GM21360 (cell line): ENCODE measurements at regions not wholly inside any gene's neighbourhood (a gene's known extent, or its start where the extent isn't known, plus 50 kb on each side); places are given as distances from the start of the nearest gene placed in this dataset.

ENCODE experiments used
- ATAC-seq: cut with Tn5 transposase; IDR thresholded peaks from one replicate; pipeline ENCODE4 v1.9.1; 2021; ENCODE audit warnings: mild to moderate bottlenecking, moderate library complexity; ENCODE audit not compliant: unreplicated experiment

DNA sequence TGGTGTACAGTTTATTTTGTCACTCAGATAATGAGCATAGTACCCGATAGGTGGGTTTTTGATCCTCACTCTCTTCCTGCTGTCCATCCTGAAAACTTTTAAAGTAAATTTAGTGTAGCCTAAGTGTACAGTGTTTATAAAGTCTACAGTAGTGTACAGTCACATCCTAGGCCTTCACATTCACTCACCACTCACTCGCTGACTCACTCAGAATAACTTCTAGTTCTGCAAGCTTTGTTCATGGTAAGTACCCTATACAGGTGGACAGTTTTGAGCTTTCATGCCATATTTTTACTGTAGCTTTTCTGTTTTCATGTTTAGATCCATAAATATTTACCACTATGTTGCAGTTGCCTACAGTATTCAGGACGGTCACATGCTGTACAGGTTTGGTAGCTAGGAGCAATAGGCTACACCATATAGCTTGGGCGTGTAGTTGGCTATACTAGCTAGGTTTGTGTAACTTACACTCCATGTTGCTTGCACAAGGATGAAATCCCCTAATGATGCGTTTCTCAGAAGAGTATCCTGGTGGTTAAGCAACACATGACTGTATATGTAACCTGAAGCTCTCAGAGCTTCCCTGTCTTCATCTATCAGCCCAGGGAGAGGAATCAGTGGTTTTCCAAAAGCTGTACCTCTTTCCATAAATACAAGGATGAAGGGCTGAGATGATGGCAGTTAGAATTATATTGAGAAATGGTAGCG, 87.6 kb upstream of the SLC25A26 start:
- ATAC-seq = no peak

DNA sequence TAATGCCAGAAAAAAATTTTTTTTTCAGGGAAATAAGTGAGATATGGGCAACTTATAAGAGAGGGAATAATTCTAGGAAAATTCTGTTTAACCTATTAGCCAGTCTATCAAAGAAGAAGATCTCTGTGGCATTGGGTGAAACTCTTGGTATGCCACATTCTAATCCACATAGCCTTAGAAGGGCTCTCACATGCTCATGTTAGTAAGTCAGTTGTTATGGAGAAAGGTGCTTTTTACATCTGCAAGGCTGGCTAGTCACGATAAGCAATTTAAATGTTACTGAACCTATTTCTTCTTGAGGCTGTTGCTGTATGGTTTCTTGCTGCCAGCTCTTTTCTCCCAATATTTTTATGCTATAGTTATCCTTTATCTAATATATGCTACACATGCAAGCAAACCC, 89.9 kb upstream of the MAGI1 start:
- ATAC-seq = no peak

- no peak for ATAC-seq
Observed at GRCh38 chr3:66121318-66121717, 82.6 kb upstream of the MAGI1 start.

DNA sequence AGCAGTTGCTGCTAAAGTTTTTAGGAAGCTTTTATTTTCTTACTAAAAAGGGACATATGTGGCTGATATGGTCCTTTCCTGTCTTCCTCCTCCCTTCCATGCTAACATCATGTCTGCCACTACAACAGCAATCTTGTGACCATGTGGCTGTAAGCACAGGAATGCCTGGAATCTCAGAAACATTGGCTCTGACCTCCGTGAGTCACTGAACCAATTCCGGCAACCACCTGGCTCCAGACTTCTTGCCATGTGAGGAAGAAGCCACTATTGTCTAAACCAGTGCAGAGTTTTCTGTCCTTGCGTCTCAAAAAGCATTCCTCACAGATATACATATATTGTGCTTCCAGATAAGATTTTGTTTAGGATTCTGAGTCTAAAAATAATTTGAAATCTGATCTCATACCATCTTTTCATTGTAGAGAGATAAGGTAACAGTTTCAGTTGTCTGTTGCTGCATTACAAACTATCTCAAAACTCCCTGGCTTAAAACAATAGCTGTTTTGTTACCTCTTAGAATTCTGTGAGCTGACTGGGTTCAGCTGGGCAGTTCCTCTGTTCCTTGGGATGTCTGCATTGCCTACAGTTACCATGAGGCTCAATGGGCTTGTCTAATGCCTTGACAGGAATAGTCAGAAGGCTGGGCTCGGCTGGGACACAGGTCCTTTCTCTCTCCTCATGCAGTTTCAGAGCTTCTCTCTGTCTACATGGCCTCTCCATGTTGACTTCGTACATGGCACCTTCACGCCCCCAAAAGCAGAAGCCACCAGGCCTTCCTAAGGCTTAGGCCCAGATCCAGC, 77.3 kb upstream of the MAGI1 start:
- ATAC-seq = no peak

DNA sequence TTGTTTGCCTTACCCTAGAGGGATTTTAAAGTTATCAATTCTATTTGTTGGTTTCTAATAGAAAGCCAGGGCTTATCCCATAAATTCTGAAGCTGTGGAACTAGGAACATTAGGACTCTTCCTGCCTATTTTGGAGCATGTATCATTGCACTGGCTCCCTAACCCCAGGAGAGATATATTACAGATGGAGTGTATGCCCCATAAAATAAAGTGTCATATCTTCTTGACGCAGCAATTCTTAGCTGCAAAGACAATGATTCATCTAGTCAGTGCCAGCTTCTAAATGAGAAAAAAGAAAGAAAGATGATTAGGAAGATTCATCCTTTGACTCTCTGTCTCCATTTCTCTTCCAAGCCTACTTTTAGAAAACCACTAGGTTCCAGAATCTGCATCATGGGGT, 74.8 kb upstream of the MAGI1 start:
- ATAC-seq = no peak

- ATAC-seq = no peak
Observed at GRCh38 chr3:66110840-66111239, 72.1 kb upstream of the MAGI1 start.

GRCh38 chr3:66107855-66108254, 69.1 kb upstream of the MAGI1 start:
- ATAC-seq = no peak

- peak; percentile 45 for ATAC-seq
Observed at GRCh38 chr3:66106788-66107187, 68.1 kb upstream of the MAGI1 start.

DNA sequence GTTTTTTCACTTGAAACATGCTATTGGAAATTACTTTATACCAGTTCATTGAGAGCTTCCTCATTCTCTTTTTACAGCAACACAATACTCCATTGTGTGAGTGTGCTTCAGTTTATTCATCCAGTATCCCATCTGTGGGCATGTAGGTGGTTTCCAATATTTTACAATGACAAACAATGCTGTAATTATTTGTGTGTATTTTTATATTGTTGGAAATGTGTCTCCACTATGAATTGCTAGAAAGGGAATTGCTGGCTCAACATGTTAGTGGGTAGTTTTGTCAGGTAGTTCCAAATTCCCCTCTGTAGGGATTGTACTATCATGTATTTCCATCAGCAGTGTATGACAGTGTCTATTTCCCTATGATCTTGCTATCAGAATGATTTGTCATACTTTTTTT, 65.8 kb upstream of the MAGI1 start:
- no peak for ATAC-seq

DNA sequence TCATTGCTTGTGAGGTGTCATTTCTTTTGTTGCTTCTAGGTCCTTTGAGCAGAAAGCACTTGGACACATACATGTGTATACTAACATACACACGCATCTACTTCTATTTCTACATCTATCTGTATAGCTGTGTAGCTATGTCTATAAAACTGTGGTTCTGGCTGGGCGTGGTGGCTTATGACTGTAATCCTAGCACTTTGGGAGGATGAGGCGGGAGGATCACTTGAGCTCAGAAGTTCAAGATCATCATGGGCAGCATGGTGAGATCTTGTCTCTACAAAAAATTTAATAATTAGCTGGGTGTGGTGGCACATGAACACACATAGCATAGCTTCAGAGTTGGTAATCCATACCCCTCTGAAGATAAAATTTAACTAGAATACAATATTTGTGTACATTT, 65.0 kb upstream of the MAGI1 start:
- no peak for ATAC-seq

- no peak for ATAC-seq
Observed at GRCh38 chr3:66101901-66102300, 63.2 kb upstream of the MAGI1 start.

GRCh38 chr3:66099541-66100065, 60.9 kb upstream of the MAGI1 start:
- no peak for ATAC-seq

DNA sequence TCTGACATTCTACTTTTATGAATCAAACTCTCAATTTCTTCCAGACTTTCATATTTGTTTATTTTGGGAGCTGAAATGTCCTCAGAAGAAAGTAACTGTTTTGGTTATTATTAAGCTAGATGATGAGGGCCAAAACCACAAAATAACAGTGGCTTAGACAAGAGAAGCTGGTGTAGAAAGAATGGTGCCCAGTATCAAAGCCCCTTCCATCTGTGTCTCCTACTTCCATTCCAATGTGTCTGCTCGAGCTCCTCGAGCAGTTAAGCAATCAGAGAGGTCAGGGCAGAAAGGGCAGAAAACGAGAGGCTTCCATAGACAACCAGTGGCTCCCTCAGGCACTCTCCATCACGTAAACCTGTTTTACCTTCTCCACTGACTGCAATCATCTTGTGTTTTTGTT, 59.7 kb upstream of the MAGI1 start:
- ATAC-seq = no peak

- no peak for ATAC-seq
Observed at GRCh38 chr3:66097647-66098046, 58.9 kb upstream of the MAGI1 start.

GRCh38 chr3:66095295-66096001, 56.7 kb upstream of the MAGI1 start:
- no peak for ATAC-seq

DNA sequence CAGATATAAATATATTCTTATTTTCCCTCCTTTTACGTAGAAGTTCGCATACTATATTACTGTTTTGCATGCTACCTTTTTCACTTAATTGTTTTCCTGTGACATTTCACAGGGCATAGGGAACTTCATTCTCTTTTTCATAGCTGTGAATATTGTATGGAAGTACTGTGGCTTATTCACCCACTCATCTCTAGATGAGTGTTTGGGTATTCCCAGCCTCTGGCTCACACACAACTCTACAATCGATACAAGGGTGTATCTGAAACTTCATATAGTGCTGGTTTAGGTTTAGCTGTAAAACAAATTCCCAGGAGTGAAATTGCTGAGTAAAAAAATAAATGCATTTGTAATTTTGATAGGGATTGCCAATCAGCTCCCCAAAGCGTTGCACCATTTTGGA, 55.3 kb upstream of the MAGI1 start:
- ATAC-seq = peak; percentile 84

- no peak for ATAC-seq
Observed at GRCh38 chr3:66092175-66092995, 53.7 kb upstream of the MAGI1 start.
